A673 (cell line): ENCODE measurements at regions not wholly inside any gene's neighbourhood (a gene's known extent, or its start where the extent isn't known, plus 50 kb on each side); places are given as distances from the start of the nearest gene placed in this dataset.

Experiments used
- EZH2 ChIP-seq: fragments of 200-600 bp; sonication (generic); IDR thresholded peaks from 2 replicates; pipeline ENCODE4 v1.6.1; 2017; ENCODE audit warnings: borderline replicate concordance, low read depth, mild to moderate bottlenecking, mixed read lengths, antibody characterized with exemption, low read length; ENCODE audit not compliant: poor library complexity, severe bottlenecking
- TF ChIP-seq, protein P1 (sequence below): fragments of 300-800, 200-600 bp; sonication (generic); conservative IDR thresholded peaks from 2 replicates; pipeline ENCODE4 v1.5.1; 2017; ENCODE audit warnings: low read depth, mild to moderate bottlenecking, antibody characterized with exemption, low read length, moderate library complexity, mixed read lengths

DNA sequence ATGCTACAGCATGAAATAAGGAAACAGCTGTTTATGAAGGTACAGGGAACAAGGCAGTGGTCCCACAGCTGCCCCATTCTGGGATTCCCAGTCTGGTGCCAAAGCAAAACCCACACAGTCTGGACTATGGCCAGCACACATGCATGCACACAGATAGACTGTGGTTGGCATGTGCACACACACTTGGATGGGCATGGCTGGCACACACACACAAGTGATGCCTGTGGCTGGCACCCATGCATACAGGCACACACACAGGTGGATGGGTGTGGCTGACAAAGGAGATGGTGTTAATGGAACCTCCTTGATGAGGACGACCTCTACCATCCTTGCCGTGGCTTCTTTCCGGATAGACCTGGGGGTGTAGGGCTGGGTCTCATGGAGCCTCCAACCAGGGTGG is 114.0 kb upstream of the LYZL2 start:
- TF ChIP-seq, protein P1, sequence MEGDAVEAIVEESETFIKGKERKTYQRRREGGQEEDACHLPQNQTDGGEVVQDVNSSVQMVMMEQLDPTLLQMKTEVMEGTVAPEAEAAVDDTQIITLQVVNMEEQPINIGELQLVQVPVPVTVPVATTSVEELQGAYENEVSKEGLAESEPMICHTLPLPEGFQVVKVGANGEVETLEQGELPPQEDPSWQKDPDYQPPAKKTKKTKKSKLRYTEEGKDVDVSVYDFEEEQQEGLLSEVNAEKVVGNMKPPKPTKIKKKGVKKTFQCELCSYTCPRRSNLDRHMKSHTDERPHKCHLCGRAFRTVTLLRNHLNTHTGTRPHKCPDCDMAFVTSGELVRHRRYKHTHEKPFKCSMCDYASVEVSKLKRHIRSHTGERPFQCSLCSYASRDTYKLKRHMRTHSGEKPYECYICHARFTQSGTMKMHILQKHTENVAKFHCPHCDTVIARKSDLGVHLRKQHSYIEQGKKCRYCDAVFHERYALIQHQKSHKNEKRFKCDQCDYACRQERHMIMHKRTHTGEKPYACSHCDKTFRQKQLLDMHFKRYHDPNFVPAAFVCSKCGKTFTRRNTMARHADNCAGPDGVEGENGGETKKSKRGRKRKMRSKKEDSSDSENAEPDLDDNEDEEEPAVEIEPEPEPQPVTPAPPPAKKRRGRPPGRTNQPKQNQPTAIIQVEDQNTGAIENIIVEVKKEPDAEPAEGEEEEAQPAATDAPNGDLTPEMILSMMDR, result no peak
- no peak for TF ChIP-seq EZH2
